C4-2B (cell line): ENCODE measurements at regions not wholly inside any gene's neighbourhood (a gene's known extent, or its start where the extent isn't known, plus 50 kb on each side); places are given as distances from the start of the nearest gene placed in this dataset.

Experiments used
- H3K27ac ChIP-seq: fragments of 450-650 bp; 2 replicates; pipeline ENCODE4 v1.5.1; 2017
- ZFX ChIP-seq: fragments of 450-650 bp; IDR thresholded peaks from 2 replicates; pipeline ENCODE4 v1.6.1; 2017
- TF ChIP-seq, protein P1 (sequence below): fragments of 450-650 bp; conservative IDR thresholded peaks from 2 replicates; pipeline ENCODE4 v1.5.1; 2017; ENCODE audit warnings: mild to moderate bottlenecking

DNA sequence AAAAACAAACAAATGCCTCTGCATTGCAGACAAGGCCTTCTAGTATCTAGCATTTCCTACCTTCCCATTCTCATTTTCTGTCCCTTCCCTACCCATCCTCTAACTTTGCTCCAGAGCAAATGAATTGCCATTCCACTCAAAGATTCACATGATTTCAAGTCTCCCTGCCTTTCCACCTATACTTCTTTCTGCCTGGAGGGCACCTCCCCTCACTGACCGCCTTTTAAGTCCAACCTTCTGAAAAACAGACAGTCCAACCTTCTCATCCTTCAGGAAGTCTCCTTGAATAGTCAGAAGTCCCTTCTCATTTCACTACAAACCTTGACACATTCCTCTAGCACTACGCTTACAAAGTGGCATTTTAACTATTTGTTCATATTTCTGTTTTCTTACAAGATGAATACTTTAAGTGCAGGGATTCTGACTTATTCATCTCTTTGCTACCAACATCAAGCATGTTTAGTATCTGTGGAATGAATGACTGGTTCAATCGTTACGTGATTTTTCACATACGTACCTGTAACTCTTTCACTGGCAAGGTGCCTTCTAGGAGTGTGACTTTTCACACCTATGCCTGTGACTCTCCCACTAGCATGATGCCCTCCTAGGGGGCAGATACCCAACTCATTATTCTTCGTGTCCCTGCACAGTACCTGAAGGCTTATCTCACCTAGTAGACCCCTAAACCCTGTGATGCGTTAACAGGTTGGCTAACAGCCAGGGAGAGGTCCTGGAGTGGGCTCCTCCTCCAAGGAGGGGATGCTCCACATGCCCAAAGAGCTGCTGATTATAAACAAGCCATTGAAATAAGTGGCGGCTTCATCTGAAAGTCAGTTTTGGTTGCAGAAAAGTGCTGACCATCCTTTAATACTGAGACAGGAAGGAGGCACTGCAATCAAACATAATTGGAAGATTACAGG, 356.2 kb downstream of the MYCN start:
- no peak overlapping the region for H3K27ac ChIP-seq
- TF ChIP-seq, protein P1, sequence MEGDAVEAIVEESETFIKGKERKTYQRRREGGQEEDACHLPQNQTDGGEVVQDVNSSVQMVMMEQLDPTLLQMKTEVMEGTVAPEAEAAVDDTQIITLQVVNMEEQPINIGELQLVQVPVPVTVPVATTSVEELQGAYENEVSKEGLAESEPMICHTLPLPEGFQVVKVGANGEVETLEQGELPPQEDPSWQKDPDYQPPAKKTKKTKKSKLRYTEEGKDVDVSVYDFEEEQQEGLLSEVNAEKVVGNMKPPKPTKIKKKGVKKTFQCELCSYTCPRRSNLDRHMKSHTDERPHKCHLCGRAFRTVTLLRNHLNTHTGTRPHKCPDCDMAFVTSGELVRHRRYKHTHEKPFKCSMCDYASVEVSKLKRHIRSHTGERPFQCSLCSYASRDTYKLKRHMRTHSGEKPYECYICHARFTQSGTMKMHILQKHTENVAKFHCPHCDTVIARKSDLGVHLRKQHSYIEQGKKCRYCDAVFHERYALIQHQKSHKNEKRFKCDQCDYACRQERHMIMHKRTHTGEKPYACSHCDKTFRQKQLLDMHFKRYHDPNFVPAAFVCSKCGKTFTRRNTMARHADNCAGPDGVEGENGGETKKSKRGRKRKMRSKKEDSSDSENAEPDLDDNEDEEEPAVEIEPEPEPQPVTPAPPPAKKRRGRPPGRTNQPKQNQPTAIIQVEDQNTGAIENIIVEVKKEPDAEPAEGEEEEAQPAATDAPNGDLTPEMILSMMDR: no peak
- no peak for TF ChIP-seq ZFX

- TF ChIP-seq ZFX: no peak
- TF ChIP-seq, protein P1: no peak
- H3K27ac ChIP-seq: no peak overlapping the region
Measured at GRCh38 chr2:16296038-16296290, 355.6 kb downstream of the MYCN start.

DNA sequence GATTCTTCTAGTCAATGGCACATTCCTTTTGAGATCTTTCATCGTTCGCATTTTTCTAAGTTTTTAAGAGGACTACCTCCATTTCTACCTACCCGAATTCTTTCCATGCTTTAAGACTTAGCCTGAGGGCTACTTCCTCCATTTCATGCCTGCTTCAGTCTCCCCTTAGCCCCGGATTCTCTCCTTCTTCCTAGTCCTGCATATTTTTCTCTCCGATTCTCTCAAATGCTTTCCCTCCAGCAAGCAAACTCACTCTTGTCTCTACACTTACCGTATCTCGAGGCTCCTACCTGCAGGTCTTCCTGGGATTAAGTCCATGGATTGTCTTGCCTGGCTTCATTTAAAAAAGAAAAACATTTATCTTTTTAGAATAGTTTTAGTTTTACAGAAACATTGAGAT, 354.4 kb downstream of the MYCN start:
- H3K27ac ChIP-seq: no peak overlapping the region
- TF ChIP-seq ZFX: no peak
- TF ChIP-seq, protein P1: no peak

- no peak overlapping the region for H3K27ac ChIP-seq
- TF ChIP-seq, protein P1: no peak
- no peak for TF ChIP-seq ZFX
Measured at GRCh38 chr2:16293871-16294270, 353.5 kb downstream of the MYCN start.

DNA sequence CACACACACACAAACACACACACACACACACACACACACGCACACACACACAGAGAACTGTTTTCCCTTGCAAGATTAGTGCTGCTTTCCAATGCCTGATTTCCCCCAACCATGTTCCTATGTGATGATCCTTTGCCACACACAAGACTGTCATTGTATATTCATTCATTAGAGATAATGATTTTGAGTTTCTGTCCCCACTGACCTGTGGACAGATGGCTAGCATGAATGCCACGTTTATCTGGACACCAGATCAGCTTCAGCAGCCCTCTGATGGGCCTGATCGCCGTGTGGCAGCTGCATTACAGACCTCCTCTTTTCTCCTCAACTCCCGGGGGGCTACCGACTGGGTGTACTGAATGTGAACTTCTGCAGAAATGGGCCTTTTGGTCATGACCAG, 353.0 kb downstream of the MYCN start:
- no peak for TF ChIP-seq ZFX
- TF ChIP-seq, protein P1: no peak

DNA sequence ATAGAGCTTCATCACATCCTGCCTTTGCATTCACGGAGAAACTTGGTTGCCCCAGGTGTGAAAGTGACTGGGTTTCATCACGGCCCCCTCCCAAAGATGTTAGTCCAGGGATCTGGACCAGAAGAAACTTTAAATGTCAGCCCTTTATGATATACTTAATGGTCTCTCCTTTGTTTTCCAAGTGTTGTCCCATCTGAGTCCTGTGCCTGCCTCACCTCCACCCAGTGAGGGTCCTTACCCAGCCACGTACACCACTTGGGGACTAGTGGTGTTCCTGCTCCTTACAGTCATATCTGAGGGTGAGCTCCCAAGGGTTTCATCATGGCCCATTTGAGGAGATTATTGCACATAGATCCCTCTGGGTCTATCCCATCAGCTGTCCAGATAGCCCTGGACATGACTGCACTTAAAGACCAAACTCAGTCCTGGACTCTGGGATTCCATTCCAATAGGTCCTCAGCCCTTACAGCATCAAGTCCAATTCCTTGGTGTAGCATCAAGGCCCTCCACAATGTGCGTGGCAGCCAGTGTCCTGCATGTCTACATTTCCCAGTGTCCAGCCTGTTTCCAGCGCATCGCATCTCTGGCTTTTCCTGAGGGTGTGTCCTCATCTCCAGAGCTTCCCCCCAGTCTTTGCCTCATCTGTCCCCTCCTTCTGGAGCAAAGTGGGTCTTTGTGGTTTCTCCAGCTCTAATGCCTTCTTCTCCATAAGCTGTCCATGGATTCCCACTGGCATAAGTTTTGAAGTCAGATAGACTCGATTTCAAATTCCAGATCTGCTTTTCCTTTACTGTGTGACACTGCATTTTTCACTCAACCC, 351.6 kb downstream of the MYCN start:
- TF ChIP-seq, protein P1: no peak
- no peak for TF ChIP-seq ZFX
- H3K27ac ChIP-seq: no peak overlapping the region

More for the DNA sequence above, 353.0 kb downstream of the MYCN start:
- H3K27ac ChIP-seq: no peak overlapping the region

GRCh38 chr2:16291226-16291625, 350.9 kb downstream of the MYCN start:
- H3K27ac ChIP-seq: no peak overlapping the region
- TF ChIP-seq ZFX: no peak
- TF ChIP-seq, protein P1: no peak
